ENCODE measurements at regions not wholly inside any gene's neighbourhood (a gene's known extent, or its start where the extent isn't known, plus 50 kb on each side); places are given as distances from the start of the nearest gene placed in this dataset.
"Not testable (repeated sequence)": the region's sequence is repeated elsewhere in the genome, so short reads cannot be mapped to it uniquely, and the experiment has no call there.

- DNase-seq: not testable (repeated sequence)
These were observed 61.3 kb downstream of the AIPL1 start for GRCh38 chr17:6373599-6373998.

- no peak for DNase-seq
These were observed 68.7 kb downstream of the AIPL1 start for GRCh38 chr17:6366221-6366666.

GRCh38 chr17:6365200-6365943 lies 69.5 kb downstream of the AIPL1 start:
- no peak for DNase-seq

GRCh38 chr17:6361733-6362132 lies 73.2 kb downstream of the AIPL1 start:
- no peak for DNase-seq

GRCh38 chr17:6358131-6358530 lies 76.8 kb downstream of the AIPL1 start:
- no peak for DNase-seq

GRCh38 chr17:6356562-6356961 lies 78.4 kb downstream of the AIPL1 start:
- DNase-seq: no peak

- DNase-seq: no peak
These were observed 79.7 kb downstream of the AIPL1 start for GRCh38 chr17:6355196-6355595.

GRCh38 chr17:6352801-6353560 lies 81.9 kb downstream of the AIPL1 start:
- no peak for DNase-seq

GRCh38 chr17:6352016-6352415 lies 82.9 kb downstream of the AIPL1 start:
- no peak for DNase-seq

- no peak for DNase-seq
These were observed 84.1 kb downstream of the AIPL1 start for GRCh38 chr17:6350806-6351205.

GRCh38 chr17:6348891-6349290 lies 86.0 kb downstream of the AIPL1 start:
- DNase-seq: no peak

- DNase-seq: no peak
These were observed 87.1 kb downstream of the AIPL1 start for GRCh38 chr17:6347776-6348175.

- no peak for DNase-seq
These were observed 87.9 kb downstream of the AIPL1 start for GRCh38 chr17:6346986-6347385.

GRCh38 chr17:6346156-6346786 lies 88.7 kb downstream of the AIPL1 start:
- DNase-seq: no peak

- DNase-seq: no peak
These were observed 91.2 kb downstream of the AIPL1 start for GRCh38 chr17:6343736-6344135.

GRCh38 chr17:6343191-6343590 lies 91.7 kb downstream of the AIPL1 start:
- DNase-seq: no peak

- peak; percentile 42 for DNase-seq
These were observed 94.2 kb downstream of the AIPL1 start for GRCh38 chr17:6340708-6341107.

- no peak for DNase-seq
These were observed 100.5 kb downstream of the AIPL1 start for GRCh38 chr17:6334386-6334785.

- no peak for DNase-seq
These were observed 104.0 kb downstream of the AIPL1 start for GRCh38 chr17:6330936-6331335.

GRCh38 chr17:6328279-6328678 lies 106.6 kb downstream of the AIPL1 start:
- DNase-seq: no peak

- no peak for DNase-seq
These were observed 107.9 kb downstream of the AIPL1 start for GRCh38 chr17:6327007-6327406.

- no peak for DNase-seq
These were observed 108.4 kb downstream of the AIPL1 start for GRCh38 chr17:6326483-6326882.

- no peak for DNase-seq
These were observed 109.2 kb downstream of the AIPL1 start for GRCh38 chr17:6325741-6326140.

GRCh38 chr17:6325051-6325450 lies 109.9 kb downstream of the AIPL1 start:
- no peak for DNase-seq

Measured in NCI-H2227 treated with DMSO at 0.1 percent for 48 hours (cell line).